ENCODE measurements at regions not wholly inside any gene's neighbourhood (a gene's known extent, or its start where the extent isn't known, plus 50 kb on each side); places are given as distances from the start of the nearest gene placed in this dataset.
"Not testable (repeated sequence)": the region's sequence is repeated elsewhere in the genome, so short reads cannot be mapped to it uniquely, and the experiment has no call there.

DNA sequence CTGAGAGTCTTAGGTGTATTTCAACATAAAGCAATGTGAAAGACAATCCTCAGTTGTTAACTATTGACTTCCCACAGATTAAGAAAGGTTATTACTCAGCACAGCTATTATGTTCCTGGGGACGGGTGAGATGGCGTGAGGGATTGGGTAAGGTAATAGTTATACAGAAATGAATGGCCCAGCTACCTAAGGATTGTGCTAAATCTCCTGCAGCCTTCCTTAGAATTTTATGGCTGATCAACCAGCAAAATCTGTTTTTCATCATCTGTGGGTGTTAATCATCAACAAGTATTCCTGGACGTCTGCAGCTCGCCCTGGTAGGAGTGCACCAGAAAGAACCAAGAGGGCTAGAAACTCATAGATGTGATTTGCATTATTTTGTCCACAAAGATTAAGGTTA is 146.0 kb upstream of the IVNS1ABP start:
- in situ Hi-C loops (cut with HindIII; ENCODE audit: low pct_ligation_motif_present, low pct_unique_long_range_greater_than_20kb, low sequenced_read_pairs), result no loop called here
- DNase-seq, result no peak

DNA sequence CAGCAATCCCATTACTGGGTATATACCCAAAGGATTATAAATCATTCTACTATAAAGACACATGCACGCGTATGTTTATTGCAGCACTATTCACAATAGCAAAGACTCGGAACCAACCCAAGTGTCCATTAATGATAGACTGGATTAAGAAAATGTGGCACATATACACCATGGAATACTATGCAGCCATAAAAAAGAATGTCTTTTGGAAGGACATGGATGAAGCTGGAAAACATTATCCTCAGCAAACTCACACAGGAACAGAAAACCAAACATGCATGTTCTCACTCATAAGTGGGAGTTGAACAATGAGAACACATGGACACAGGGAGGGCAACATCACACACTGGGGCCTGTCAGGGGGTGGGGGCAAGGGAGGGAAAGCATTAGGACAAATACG is 143.7 kb upstream of the IVNS1ABP start:
- in situ Hi-C loops (cut with HindIII; ENCODE audit: low pct_ligation_motif_present, low pct_unique_long_range_greater_than_20kb, low sequenced_read_pairs); DNase-seq: not testable (repeated sequence)

DNA sequence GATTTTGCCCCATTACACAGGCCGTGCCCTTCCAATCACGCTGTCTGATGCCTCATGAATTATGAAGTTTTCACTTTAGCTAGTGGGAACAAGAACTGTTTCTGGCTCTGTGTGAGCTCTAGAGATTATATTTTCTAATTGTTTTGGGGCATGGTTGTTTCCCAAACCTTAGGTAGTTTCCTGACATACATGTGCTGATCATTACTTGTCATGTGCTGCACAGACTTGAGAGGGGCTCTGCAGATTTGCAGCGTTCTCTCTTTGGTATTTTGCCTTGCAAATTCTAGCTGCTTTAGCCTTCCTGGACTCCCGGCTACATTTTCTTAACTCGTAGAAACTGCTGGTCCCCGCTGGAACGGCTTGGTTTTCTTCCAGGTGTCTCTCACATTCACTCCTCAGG is 142.1 kb upstream of the IVNS1ABP start:
- in situ Hi-C loops (cut with HindIII; ENCODE audit: low pct_ligation_motif_present, low pct_unique_long_range_greater_than_20kb, low sequenced_read_pairs), result no loop called here
- no peak for DNase-seq

DNA sequence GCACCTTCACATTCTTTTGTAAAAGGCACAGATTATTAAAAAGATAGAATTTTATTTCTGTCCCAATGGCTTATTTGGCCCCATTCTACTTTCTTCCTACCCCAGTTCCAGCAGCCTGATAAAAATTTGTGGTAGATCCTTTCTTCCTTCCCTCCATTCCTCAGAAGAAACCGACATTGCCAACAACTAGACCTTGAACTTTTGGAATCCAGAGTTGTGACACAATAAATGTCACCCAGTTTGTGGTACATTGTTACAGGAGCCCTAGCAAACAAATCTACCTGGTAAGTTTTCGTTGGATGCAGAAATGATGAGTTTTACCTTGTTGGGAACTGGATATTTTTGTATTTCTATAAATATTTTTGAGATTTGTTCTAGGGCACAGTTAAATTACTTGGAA is 141.6 kb upstream of the IVNS1ABP start:
- in situ Hi-C loops (cut with HindIII; ENCODE audit: low pct_ligation_motif_present, low pct_unique_long_range_greater_than_20kb, low sequenced_read_pairs), result no loop called here
- no peak for DNase-seq

DNA sequence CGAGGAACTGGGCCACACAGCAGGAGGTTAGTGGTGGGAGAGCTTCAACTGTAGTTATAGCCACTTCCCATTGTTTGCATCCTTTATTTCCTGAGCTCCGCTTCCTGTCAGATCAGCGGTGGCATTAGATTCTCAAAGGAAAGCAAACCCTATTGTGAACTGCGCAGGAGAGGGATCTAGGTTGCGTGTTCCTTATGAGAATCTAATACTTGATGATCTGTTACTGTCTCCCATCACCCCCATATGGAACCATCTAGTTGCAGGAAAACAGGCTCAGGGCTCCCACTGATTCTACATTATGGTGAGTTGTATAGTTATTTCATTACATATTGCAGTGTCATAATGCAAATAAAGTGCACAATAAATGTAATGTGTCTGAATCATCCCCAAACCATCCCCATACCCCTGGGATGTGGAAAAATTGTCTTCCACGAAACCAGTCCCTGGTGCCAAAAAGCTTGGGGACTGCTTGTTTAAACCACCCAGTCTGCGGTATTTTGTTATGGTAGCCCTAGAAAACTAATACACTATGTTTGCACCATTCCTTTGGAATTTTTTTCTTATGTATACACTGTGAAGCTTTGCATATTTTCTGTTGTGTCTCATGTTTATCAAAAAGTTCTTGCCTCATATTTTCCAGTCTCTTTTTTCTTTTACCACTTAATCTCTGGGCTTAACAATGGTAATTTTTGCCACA is 136.6 kb upstream of the IVNS1ABP start:
- in situ Hi-C loops (cut with HindIII; ENCODE audit: low pct_ligation_motif_present, low pct_unique_long_range_greater_than_20kb, low sequenced_read_pairs), result no loop called here
- no peak for DNase-seq

DNA sequence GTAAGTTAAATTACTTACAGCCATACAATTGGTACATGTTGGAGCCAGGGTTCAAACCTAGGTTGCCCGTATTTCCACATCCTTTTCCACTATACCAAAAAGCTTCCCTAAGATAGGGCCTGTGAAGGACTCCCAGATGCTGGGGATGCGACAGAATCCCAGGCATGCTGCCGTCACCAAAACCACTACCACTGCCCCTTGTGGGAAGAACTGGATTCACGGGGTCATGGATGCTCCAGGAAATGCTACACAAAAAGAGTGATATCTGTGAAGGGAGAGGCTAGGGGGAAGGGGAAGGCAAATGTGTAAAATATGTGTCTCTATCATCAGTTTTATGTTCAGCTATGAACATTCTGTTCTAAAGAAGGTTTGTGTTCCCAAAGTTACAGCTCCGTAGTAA is 133.9 kb upstream of the IVNS1ABP start:
- no peak for DNase-seq
- in situ Hi-C loops (cut with HindIII; ENCODE audit: low pct_ligation_motif_present, low pct_unique_long_range_greater_than_20kb, low sequenced_read_pairs), result no loop called here

DNA sequence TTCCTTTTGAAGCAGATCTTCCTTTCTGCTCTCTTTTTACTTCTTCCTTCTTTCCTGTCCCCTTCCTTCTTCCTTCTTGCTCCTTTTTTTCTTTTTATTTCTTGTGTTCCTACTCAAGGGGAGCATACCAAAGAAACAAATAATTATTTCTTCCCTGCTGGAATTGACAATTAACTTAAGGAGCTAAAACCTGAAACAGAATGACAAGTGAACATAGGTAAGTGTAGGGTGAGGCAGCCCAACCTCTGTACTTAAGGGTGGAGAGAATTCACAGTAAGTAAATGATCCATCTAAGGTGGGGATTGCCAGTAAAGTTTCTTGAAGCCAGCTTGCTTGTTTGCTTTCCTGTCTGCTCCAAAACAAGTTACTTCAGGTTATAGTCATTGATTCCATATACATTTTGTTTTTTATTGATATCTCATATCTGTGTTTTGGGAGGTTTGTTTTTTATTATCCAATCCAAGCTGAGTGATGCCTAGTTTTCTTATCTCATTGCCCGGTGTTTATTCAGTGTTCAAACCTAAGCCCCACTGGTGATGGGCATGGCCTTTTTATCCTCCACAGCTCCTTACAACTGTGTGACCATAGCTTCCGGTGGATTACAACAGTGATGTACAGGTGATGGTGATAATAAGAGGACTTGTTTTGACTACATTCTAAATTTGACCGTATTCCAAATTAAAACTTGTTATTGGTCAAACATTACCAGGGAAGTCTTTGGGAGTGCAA is 133.2 kb upstream of the IVNS1ABP start:
- no peak for DNase-seq
- in situ Hi-C loops (cut with HindIII; ENCODE audit: low pct_ligation_motif_present, low pct_unique_long_range_greater_than_20kb, low sequenced_read_pairs), result no loop called here

DNA sequence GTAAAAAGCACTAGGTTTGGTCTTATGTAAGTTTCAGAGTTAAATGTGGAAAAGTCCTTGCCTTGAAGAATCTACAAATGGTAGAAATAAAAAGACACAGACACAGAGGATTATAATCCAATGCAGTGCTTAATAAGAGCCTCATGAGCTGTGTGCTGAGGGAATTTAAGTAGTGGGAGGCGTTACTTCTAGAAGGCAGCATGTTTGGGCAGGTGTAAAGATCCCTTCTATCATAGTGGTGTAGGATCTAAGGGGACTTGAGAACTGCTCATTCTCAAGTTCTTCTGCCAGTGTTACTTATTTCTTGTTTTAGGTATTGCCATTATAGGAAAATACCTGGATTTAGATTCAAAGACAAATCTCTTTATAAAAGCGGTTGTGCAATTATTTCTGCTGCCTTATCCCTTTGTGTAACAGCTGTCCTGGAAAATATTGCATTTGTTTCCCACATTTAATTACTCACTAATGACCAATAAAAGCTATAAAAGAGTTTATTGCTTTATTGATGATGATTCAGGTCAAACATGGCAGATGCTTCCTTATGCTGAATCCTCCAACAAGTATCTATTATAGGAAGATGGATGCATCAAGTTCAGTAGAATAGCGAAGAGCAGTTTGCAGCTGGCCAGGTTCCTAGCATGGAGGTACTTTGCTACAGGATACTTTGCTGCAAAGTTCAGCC is 132.5 kb upstream of the IVNS1ABP start:
- DNase-seq, result no peak
- in situ Hi-C loops (cut with HindIII; ENCODE audit: low pct_ligation_motif_present, low pct_unique_long_range_greater_than_20kb, low sequenced_read_pairs), result no loop called here

DNA sequence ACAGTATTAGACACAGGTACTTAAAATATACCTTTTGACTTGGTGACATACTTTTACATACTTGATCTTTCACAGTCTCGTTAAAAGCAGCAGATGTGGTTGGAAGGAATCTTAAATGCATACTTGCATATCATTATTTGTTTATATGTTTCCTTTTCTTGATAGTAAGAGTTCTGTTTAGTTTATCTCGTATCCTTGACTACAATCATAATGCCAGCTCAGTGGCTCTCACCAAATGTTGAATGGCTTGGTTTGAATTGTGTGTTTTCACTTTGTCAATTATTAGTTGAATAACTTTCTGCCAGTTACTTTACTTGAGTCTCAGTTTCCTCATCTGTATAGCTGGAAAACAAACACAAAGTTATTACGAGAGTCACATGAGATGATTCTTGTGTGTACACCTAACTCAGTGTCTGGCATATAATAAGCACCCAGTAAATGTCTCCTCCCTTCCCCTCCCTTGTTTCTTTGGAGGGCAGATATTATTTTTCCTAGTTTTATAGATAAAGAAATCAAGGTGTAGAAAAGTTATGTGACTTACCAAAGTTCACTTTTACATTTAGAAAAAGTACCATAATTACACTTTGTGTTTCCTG is 131.6 kb upstream of the IVNS1ABP start:
- in situ Hi-C loops (cut with HindIII; ENCODE audit: low pct_ligation_motif_present, low pct_unique_long_range_greater_than_20kb, low sequenced_read_pairs), result no loop called here
- DNase-seq, result no peak

DNA sequence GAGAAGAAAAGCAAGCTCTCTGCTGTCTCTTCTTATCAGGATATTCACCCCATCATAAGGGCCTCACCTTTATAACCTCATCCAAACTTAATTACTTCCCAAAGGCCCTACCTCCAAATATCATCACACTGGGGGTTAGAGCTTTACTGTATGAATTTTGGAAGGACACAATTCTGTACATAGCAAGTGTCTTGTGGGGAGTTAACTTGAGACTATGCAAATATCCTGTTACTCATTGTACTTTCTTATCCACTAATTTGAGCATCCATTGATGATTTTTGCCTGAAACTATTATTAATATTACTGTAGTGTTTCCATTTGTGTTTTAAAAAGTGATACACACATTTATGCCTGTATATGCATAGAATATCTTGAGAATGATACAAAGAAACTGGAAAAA is 129.1 kb upstream of the IVNS1ABP start:
- no peak for DNase-seq
- in situ Hi-C loops (cut with HindIII; ENCODE audit: low pct_ligation_motif_present, low pct_unique_long_range_greater_than_20kb, low sequenced_read_pairs), result no loop called here

DNA sequence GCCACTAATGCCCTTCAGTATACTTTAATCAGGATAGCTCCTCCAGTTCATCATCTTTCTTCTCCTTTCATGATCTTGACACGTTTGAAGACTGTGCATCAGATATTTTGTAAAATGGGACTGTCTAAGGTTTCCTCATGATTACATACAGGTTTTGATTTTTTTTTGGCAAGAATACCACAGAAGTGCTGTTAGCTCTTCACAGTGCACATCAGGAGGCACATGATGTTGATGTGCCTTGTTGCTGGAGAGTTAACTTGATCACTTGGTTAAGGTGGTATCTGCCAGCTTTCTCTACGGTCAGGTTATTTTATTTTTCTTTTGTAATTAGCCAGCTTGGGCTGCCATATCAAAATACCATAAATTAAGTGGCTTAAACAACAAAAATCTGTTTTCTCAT is 128.6 kb upstream of the IVNS1ABP start:
- in situ Hi-C loops (cut with HindIII; ENCODE audit: low pct_ligation_motif_present, low pct_unique_long_range_greater_than_20kb, low sequenced_read_pairs), result no loop called here
- no peak for DNase-seq

DNA sequence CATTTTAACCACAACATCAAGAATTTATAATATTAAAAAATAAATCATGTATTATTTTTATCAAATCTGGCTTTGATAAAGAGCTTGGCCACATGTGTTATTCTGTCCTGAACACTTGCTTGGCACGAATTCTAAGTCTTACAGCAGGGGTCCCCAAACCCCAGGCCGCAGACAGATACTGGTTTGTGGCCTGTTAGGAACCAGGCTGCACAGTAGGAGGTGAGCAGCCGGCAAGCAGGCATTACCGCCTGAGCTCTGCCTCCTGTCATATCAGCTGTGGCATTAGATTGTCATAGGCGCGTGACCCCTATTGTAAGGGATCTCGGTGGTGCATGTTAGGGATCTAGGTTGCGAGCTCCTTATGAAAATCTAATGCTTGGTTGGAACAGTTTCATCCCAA is 127.6 kb upstream of the IVNS1ABP start:
- DNase-seq, result no peak
- in situ Hi-C loops (cut with HindIII; ENCODE audit: low pct_ligation_motif_present, low pct_unique_long_range_greater_than_20kb, low sequenced_read_pairs), result no loop called here

DNA sequence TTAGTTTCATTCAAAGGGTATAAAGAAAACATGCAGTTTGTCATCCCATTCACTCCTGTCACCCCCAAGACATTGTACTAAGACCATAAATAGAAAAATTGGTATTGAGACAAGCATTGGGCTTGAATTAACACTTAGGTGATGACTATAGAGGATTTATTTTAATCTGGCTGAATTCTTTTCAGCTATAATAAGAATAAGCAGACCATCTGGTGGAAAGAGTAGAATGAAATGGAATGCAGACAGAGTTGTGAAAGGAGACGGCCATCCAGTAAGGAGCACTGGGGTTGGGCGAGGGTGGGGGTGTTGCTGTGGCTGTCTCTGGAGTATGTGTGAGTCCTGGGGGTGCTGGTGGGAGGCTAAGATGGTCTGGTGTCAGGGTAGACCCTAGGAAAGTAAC is 125.0 kb upstream of the IVNS1ABP start:
- in situ Hi-C loops (cut with HindIII; ENCODE audit: low pct_ligation_motif_present, low pct_unique_long_range_greater_than_20kb, low sequenced_read_pairs), result no loop called here
- no peak for DNase-seq

DNA sequence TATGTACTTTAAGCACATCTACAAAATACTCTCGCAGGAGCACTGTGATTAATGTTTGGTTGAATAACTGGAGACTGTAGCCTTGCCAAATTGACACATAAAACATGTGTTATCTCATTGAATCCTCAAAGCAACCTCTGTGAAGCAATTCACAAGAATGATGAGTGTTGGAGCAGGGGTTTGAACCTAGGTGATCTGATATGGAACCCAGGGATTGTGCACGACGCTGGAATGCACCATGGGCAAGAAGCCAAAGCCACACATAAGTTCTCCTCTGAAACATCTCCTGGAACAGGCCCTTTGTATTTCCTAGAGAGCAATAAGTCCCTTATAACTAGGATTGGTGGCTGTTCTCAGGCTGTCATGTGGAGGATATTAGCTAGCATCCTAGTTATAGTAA is 124.6 kb upstream of the IVNS1ABP start:
- in situ Hi-C loops (cut with HindIII; ENCODE audit: low pct_ligation_motif_present, low pct_unique_long_range_greater_than_20kb, low sequenced_read_pairs), result no loop called here
- DNase-seq, result peak; percentile 25

DNA sequence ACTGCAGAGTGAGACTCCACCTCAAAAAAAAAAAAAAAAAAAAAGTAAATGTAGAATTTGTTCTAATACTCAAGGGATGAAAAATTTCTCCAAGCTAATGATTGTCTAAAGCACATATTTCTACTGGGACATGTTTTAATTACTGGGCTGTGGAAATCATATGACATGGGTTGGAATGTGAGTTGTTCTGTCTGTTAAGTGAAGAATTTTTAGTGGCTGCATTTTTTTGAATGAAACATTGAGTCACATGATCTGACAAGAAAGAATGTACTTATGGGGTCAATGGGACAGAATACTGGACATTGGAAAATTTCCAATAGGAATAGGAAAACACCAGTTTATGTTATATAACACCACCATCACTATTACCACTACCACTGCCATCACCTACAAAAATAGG is 123.8 kb upstream of the IVNS1ABP start:
- in situ Hi-C loops (cut with HindIII; ENCODE audit: low pct_ligation_motif_present, low pct_unique_long_range_greater_than_20kb, low sequenced_read_pairs), result no loop called here

DNA sequence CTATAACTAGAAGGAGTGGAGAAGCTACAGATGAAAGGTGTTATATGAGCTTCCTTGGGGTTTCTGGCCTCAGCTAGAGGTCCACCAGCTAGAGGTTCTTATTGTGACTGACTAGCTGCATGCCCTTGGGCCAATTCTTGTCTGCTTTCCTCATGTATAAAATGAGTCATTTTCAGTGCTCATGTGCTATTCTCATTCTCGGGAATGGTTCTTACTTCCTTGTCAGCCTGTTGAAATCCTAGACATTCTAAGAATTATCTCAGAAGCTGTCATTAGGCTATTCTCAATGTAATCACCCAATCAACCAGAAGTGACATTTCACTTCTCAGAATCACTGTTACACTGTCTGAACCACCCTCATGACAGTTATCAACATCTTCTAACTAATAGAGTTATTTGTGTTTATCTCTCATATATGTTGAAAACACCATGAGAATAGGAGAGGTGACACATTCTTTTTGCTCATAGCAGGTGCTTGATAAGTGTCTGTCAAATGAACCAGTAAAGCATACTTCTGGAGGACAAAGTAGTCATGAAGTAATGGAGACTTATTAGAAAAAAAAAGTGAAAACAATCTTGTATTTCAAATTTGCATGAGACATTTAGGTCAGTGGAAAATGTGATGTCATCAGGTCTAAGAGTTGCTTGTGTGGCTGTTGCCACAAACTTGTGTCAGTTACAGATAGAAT is 122.8 kb upstream of the IVNS1ABP start:
- no peak for DNase-seq
- in situ Hi-C loops (cut with HindIII; ENCODE audit: low pct_ligation_motif_present, low pct_unique_long_range_greater_than_20kb, low sequenced_read_pairs), result no loop called here

More for the DNA sequence above, 123.8 kb upstream of the IVNS1ABP start:
- DNase-seq, result peak; percentile 32

DNA sequence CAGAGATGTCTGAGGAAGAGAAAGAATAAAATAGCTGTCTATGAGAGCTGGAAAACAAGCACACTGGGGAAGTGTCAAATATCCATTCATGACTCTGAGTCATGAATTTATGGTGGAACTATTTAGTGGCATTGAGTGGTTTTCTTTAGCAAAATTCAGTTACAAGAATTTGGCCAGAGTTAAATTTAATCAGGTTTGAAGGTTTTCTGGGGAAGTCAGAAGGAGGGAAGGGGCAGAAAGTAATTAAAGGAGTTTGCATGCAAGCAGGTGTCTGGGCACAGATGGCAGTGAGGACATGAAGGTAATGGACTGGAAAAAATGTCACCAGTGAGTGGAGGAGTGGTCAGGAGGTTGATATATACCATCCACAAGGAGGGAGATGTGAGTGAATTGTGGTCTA is 121.9 kb upstream of the IVNS1ABP start:
- no peak for DNase-seq
- in situ Hi-C loops (cut with HindIII; ENCODE audit: low pct_ligation_motif_present, low pct_unique_long_range_greater_than_20kb, low sequenced_read_pairs), result no loop called here

DNA sequence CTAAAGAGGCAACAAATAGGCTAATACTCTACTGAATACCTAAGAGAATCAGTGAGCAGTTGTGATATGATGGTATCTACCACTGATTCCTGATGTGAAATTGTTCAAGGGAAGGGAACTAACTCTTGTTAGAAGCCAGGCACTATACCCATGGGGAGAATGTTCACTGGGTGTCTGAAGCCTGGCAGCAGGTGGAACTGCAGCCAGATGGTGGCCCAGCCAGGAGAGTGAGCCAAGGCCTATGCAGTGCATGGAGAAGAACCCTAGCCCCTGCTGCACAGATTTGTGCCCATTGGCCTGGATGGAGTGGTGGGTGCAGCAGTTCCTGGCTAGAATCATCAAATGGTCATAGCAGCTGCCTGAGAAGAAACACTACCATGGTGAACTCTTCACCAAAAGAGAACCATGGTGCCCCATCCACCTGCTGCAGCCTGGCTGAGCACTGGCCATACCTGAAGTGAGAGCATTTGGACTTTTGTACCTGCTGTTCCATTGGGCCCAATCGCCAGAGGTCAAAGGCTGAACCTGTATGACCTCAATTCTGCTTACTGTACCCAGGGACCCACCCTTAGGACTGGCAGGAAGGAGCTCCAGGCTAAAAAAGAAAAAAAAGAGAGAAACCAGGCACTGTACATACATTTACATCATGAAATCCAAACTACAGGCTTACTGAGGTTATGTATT is 118.8 kb upstream of the IVNS1ABP start:
- in situ Hi-C loops (cut with HindIII; ENCODE audit: low pct_ligation_motif_present, low pct_unique_long_range_greater_than_20kb, low sequenced_read_pairs), result no loop called here
- DNase-seq, result no peak
